Body of pancreas (tissue), 4 donors: ENCODE measurements at regions not wholly inside any gene's neighbourhood (a gene's known extent, or its start where the extent isn't known, plus 50 kb on each side); places are given as distances from the start of the nearest gene placed in this dataset.

Source experiments
- POLR2A ChIP-seq, 3 donors: fragments of 450-650 bp; IDR thresholded peaks; one replicate each; pipeline ENCODE4 v1.6.1; 2016; ENCODE audit warnings: antibody characterized with exemption in 3 of 3, mild to moderate bottlenecking in 2 of 3
- TF ChIP-seq, protein P1 (sequence below), 7 experiments: fragments of 450-650 bp in 4 of 7; fragments of 200-600 bp in 3 of 7; sonication (generic) in 3 of 7; IDR thresholded peaks; one replicate each; pipeline ENCODE4 v1.5.1; 2016 to 2019; ENCODE audit warnings: antibody characterized with exemption in 7 of 7

DNA sequence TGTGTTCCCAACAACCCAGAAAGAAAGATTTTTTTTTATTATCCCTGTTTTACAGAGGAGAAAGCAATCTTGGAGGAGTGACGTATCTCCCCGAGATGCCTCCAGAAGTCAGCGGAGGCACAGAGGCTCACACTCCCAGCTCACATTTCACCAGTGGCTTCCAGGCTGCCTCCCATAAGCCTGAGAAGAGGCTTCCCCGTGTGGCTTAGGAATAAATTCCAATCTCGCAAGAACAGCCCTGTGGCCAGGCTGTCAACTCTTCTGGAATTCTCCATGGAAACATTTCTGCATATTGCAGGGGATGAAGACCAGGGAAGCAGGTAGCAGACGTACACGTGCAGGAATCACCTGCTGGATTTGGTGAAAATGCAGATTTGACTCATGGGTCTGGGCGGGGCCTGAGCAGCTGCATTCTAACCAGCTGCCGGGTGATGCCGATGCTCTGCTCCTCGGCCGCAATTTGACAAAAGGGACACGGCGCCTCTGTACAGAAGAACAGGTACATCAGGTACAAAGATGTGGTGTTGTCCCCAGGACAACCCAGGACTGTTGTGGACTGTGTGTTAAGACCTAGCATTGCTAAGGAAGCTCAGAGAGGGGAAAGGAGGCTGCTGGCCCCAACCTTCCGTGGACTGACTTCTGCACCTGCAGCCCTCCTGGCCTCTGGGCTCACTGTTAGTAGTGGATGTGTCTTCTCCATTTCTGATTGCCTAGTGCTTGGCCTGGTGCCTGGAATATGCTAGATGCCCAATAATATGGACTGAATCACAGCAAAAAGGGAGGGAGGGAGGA lies 114.2 kb upstream of the ID2 start:
- TF ChIP-seq, protein P1, sequence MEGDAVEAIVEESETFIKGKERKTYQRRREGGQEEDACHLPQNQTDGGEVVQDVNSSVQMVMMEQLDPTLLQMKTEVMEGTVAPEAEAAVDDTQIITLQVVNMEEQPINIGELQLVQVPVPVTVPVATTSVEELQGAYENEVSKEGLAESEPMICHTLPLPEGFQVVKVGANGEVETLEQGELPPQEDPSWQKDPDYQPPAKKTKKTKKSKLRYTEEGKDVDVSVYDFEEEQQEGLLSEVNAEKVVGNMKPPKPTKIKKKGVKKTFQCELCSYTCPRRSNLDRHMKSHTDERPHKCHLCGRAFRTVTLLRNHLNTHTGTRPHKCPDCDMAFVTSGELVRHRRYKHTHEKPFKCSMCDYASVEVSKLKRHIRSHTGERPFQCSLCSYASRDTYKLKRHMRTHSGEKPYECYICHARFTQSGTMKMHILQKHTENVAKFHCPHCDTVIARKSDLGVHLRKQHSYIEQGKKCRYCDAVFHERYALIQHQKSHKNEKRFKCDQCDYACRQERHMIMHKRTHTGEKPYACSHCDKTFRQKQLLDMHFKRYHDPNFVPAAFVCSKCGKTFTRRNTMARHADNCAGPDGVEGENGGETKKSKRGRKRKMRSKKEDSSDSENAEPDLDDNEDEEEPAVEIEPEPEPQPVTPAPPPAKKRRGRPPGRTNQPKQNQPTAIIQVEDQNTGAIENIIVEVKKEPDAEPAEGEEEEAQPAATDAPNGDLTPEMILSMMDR (IDR thresholded peaks at IDR 0.05), result no peak
- TF ChIP-seq POLR2A (IDR thresholded peaks at IDR 0.05), result no peak
